HEK293T (cell line): ENCODE measurements at regions not wholly inside any gene's neighbourhood (a gene's known extent, or its start where the extent isn't known, plus 50 kb on each side); places are given as distances from the start of the nearest gene placed in this dataset.

Experiments used
- BHLHE40 ChIP-seq: fragments of 450-650 bp; IDR thresholded peaks from 2 replicates; pipeline ENCODE4 v1.6.1; 2016; ENCODE audit warnings: mild to moderate bottlenecking, moderate library complexity, borderline replicate concordance
- FOXM1 ChIP-seq: fragments of 450-650 bp; IDR thresholded peaks from 2 replicates; pipeline ENCODE4 v1.6.1; 2017; ENCODE audit warnings: mild to moderate bottlenecking, borderline replicate concordance
- HDGF ChIP-seq: fragments of 450-650 bp; IDR thresholded peaks from 2 replicates; pipeline ENCODE4 v1.6.1; 2017; ENCODE audit warnings: antibody characterized with exemption, borderline replicate concordance
- SP1 ChIP-seq: fragments of 450-650 bp; IDR thresholded peaks from 2 replicates; pipeline ENCODE4 v1.6.1; 2017
- TARDBP ChIP-seq: fragments of 450-650 bp; IDR thresholded peaks from 2 replicates; pipeline ENCODE4 v1.6.1; 2016

DNA sequence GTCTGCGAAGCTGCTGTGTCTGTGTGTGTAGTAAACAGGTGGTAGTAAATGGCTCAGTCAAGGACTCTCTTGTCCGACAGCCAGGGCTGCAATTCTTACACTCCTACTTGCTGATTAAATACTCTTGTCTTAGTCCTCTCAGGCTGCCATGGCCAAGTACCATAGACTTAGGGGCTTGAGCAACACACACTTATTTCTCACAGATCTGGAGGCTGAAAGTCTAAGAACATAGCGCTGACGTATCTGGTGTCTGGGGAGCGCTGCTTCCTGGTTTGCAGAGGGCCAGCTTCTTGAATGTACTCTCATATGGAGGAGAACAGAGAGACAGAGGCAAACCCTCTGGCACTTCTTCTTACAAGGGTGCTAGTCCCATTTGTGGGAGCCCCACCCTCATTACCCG lies 411.0 kb downstream of the MED10 start:
- TF ChIP-seq TARDBP, result no peak
- TF ChIP-seq HDGF, result no peak
- TF ChIP-seq SP1, result no peak
- TF ChIP-seq BHLHE40, result no peak
- no peak for TF ChIP-seq FOXM1
